Hematopoietic multipotent progenitor cell treated with erythropoietin and hydrocortisone succinate and interleukin-3 and kit ligand, for 17 days (in vitro differentiated cells): ENCODE measurements at regions not wholly inside any gene's neighbourhood (a gene's known extent, or its start where the extent isn't known, plus 50 kb on each side); places are given as distances from the start of the nearest gene placed in this dataset.

Experiments
- DNase-seq: peaks from one replicate; pipeline ENCODE4 v3.0.0-alpha.2; 2015; ENCODE audit warnings: low spot score

- no peak for DNase-seq
Observed at GRCh38 chr20:56925082-56925830, 296.1 kb downstream of the TFAP2C start.

- no peak for DNase-seq
Observed at GRCh38 chr20:56925831-56926170, 296.7 kb downstream of the TFAP2C start.

GRCh38 chr20:56926501-56926900 is 297.4 kb downstream of the TFAP2C start:
- no peak for DNase-seq

GRCh38 chr20:56927127-56927526 is 298.0 kb downstream of the TFAP2C start:
- no peak for DNase-seq

- DNase-seq = no peak
Observed at GRCh38 chr20:56928007-56928406, 298.9 kb downstream of the TFAP2C start.

- DNase-seq = no peak
Observed at GRCh38 chr20:56929606-56930005, 300.5 kb downstream of the TFAP2C start.

- DNase-seq = no peak
Observed at GRCh38 chr20:56930876-56931275, 301.8 kb downstream of the TFAP2C start.

GRCh38 chr20:56932575-56933330 is 303.6 kb downstream of the TFAP2C start:
- DNase-seq = no peak

GRCh38 chr20:56933331-56933698 is 304.2 kb downstream of the TFAP2C start:
- no peak for DNase-seq

- DNase-seq = no peak
Observed at GRCh38 chr20:56934888-56935287, 305.8 kb downstream of the TFAP2C start.

- no peak for DNase-seq
Observed at GRCh38 chr20:56940466-56940865, 311.4 kb downstream of the TFAP2C start.

GRCh38 chr20:56941101-56941686 is 312.1 kb downstream of the TFAP2C start:
- DNase-seq = no peak

GRCh38 chr20:56943946-56944945 is 315.1 kb downstream of the TFAP2C start:
- no peak for DNase-seq

GRCh38 chr20:56945057-56945456 is 316.0 kb downstream of the TFAP2C start:
- DNase-seq = no peak

GRCh38 chr20:56945901-56946300 is 316.8 kb downstream of the TFAP2C start:
- DNase-seq = no peak

- DNase-seq = no peak
Observed at GRCh38 chr20:56949318-56949717, 317.1 kb downstream of the BMP7 start.

- no peak for DNase-seq
Observed at GRCh38 chr20:56952258-56953047, 314.0 kb downstream of the BMP7 start.

- no peak for DNase-seq
Observed at GRCh38 chr20:56953048-56953586, 313.3 kb downstream of the BMP7 start.

GRCh38 chr20:56954797-56955196 is 311.6 kb downstream of the BMP7 start:
- DNase-seq = no peak

- no peak for DNase-seq
Observed at GRCh38 chr20:56955680-56956079, 310.8 kb downstream of the BMP7 start.

- no peak for DNase-seq
Observed at GRCh38 chr20:56956534-56956933, 309.9 kb downstream of the BMP7 start.
